ENCODE measurements at regions not wholly inside any gene's neighbourhood (a gene's known extent, or its start where the extent isn't known, plus 50 kb on each side); places are given as distances from the start of the nearest gene placed in this dataset.
"Not testable (repeated sequence)": the region's sequence is repeated elsewhere in the genome, so short reads cannot be mapped to it uniquely, and the experiment has no call there.

DNA sequence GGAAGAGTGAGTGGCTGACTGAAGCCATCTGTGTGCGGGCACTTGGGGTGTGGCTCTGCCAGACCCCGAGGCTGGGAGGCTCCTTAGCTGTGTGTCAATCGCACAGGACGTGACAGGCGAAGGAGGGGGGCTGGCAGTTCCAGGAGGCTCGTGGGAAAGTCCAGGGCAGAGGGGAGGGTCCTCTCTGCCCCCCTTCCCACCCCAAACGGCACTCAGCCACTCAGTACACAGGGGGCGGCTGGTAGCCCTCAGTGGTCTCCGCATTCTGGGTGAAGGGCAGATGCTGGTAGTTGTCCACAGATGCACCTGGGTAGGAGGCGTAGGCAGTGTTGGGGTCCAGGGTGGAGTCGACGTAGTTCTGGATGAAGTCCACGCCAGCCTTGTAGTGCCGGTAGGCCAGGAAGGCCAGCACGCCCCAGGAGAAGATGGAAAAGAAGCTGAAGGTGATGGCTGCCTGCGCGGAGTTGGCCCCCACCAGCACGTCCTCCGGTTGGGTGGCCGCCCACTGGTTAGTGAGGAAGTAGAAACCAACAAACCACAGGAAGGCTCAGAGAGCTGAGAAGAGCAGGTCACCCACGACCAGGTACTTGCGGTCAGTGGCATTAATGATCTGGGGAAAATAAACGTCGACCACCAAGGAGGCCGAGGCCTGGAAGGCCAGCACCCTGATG, 85.4 kb upstream of the CEP78 start:
- DNase-seq (ENCODE audit: low read depth), result no peak
- H3K4me3 ChIP-seq (ENCODE audit: low read length), result no peak overlapping the region
- TF ChIP-seq, protein P1, sequence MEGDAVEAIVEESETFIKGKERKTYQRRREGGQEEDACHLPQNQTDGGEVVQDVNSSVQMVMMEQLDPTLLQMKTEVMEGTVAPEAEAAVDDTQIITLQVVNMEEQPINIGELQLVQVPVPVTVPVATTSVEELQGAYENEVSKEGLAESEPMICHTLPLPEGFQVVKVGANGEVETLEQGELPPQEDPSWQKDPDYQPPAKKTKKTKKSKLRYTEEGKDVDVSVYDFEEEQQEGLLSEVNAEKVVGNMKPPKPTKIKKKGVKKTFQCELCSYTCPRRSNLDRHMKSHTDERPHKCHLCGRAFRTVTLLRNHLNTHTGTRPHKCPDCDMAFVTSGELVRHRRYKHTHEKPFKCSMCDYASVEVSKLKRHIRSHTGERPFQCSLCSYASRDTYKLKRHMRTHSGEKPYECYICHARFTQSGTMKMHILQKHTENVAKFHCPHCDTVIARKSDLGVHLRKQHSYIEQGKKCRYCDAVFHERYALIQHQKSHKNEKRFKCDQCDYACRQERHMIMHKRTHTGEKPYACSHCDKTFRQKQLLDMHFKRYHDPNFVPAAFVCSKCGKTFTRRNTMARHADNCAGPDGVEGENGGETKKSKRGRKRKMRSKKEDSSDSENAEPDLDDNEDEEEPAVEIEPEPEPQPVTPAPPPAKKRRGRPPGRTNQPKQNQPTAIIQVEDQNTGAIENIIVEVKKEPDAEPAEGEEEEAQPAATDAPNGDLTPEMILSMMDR (conservative IDR thresholded peaks at IDR 0.05; ENCODE audit: low read depth, low read length), result no peak

DNA sequence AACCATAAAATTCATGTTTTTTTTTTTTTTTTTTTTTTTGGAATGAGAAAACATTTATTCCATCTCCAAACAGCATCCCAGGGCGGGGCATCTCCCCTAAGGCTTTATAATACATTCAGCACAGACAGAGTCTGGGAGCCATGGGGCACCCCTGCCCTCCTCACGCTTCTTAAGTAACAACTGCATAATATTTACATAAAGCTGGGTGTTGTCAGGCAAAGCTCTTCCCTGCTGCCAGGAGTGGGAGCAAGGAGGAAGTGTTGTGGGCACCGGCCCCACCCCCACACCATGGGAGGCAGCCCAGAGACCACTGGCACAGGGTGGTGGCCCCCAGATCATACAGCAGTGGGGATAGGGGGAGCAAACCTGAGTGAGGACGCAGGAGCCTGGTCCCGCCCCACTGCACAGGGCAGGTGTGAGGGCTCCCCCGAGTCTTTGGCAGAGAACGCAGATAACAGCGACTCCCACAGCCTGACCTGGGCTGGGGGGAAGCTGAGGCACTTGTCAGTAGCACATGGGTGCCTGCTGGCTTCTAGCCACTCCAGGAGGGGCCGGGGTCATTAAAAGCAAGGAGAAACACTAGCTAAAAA, 86.1 kb upstream of the CEP78 start:
- TF ChIP-seq, protein P1 (conservative IDR thresholded peaks at IDR 0.05; ENCODE audit: low read depth, low read length), result no peak
- no peak overlapping the region for H3K4me3 ChIP-seq (ENCODE audit: low read length)
- no peak for DNase-seq (ENCODE audit: low read depth)

DNA sequence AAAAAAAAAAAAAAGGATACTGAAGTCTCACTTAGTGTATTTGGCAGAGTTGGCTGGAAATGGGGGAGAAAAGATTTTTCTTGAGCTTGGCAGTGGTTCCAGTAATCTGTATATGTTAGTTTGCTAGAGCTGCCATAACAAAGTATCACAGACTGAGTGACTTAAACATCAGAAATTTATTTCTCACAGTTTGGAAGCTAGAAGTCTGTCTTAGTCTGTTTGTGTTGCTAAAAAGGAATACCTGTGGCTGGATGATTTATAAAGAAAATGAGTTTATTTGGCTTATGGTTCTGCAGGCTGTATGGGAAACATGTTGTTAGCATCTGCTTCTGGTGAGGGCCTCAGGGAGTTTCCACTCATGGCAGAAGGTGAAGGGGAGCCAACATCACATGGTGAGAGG, 89.6 kb upstream of the CEP78 start:
- TF ChIP-seq, protein P1 (conservative IDR thresholded peaks at IDR 0.05; ENCODE audit: low read depth, low read length), result no peak
- no peak overlapping the region for H3K4me3 ChIP-seq (ENCODE audit: low read length)
- DNase-seq (ENCODE audit: low read depth), result no peak

DNA sequence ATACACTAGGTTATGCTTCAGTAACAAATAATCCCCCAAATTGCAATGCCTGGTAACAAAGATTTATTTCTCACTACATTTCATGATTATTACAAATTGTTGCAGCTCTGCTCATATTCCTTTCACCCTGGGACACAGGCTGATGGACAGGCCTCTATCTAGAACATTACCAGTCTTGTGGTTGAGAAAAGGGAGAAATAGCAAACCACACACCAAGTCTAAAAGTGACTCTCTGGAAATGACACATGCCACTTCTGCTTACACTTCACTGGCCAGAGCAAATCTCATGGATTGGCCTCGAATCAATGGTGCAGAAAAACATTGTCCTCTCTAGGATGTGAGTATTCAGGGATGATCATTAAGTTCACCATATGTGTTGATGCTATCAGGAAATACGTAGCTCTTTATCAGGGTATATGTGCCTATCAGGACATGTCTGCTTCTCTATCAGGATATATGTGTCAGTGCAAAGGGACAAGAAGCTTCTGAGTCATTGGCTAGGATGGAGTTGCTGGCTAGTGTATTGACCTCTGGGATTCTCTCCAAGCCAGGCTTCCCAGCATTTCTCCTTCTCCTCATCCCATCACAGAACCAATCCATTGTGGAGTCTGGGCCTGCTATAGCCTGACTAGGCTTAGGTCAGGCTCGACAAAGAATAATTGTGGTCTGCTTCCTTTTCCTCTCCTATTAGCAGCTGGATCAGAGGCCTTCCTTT, 91.1 kb upstream of the CEP78 start:
- DNase-seq (ENCODE audit: low read depth), result no peak
- TF ChIP-seq, protein P1 (conservative IDR thresholded peaks at IDR 0.05; ENCODE audit: low read depth, low read length), result no peak
- H3K4me3 ChIP-seq (ENCODE audit: low read length), result no peak overlapping the region

DNA sequence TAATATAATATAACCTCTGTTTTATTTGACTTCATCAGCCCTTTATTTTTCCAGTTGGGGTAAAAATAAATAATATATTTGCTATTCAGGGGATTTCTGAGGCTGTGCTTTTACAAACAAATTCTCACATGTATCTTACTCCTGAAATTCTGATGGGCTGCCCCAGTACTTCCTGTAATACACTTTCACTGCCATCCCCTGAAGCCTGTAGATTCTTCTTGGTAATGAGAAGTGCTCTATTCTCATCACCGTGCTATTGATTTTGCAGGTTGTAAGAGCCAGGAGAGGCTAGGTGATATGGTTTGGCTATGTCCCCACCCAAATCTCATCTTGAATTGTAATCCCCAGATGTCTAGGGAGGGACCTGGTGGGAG, 91.9 kb upstream of the CEP78 start:
- TF ChIP-seq, protein P1 (conservative IDR thresholded peaks at IDR 0.05; ENCODE audit: low read depth, low read length), result no peak
- no peak for DNase-seq (ENCODE audit: low read depth)
- H3K4me3 ChIP-seq (ENCODE audit: low read length), result no peak overlapping the region

DNA sequence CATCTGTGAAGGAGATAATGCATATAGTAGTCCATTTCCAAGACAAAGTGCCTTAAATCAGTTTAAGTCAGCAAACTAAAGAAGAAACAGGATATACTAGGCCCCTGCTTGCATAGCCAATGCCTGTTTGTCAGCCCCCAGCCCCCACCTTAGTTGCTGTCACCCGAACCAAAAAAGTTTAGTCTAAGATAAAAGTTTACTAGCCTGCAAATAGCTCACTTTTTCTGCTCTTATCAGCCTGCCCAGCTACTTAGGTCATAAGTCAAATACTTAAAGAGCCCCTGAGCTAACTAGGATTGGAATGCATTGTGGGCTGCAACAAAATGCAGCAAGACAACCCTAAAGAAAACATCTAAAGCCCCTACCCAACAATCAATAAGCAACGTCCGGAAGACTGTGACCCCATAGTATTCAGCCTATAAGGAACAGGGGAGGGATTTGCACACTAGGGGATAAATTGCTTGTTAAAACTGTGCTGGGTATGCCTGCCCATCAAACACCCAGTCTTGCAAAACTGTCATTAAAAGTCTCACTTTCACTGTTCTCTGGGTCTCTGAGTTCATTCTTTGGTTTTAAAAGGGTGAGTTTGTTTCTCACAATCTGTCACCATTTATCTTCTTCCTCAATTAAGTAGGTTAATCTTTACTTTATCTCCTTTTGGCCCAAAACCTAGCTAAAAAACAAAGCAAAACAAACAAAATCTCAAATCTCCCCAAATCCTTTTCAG, 92.4 kb upstream of the CEP78 start:
- TF ChIP-seq, protein P1 (conservative IDR thresholded peaks at IDR 0.05; ENCODE audit: low read depth, low read length), result no peak
- H3K4me3 ChIP-seq (ENCODE audit: low read length), result no peak overlapping the region
- no peak for DNase-seq (ENCODE audit: low read depth)

DNA sequence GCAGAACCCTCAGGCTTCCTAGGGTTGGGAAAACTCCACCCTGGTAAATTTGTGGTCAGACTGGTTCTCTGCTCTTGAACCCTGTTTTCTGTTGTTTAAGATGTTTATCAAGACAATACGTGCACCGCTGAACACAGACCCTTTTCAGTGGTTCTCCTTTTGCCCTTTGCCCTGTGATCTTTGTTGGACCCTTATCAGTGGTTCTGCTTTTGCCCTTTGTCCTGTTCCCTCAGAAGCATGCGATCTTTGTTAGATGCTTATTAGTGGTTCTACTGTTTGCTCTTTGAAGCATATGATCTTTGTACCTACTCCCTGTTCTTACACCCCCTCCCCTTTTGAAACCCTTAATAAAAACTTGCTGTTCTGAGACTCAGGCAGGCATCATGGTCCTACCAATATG, 93.6 kb upstream of the CEP78 start:
- not testable (repeated sequence) for DNase-seq (ENCODE audit: low read depth); H3K4me3 ChIP-seq (ENCODE audit: low read length)
